HL-60/S4 treated with retinoic acid at 250 ng/mL for 4 days and 3 days (cell line): ENCODE measurements at regions not wholly inside any gene's neighbourhood (a gene's known extent, or its start where the extent isn't known, plus 50 kb on each side); places are given as distances from the start of the nearest gene placed in this dataset.

Experiments used
- in situ Hi-C: fragments of 300-500 bp; cut with MboI; formaldehyde crosslinking; loops from 2 replicates; pipeline ENCODE4 v1.7.0; 2022; ENCODE audit warnings: low sequenced_read_pairs

DNA sequence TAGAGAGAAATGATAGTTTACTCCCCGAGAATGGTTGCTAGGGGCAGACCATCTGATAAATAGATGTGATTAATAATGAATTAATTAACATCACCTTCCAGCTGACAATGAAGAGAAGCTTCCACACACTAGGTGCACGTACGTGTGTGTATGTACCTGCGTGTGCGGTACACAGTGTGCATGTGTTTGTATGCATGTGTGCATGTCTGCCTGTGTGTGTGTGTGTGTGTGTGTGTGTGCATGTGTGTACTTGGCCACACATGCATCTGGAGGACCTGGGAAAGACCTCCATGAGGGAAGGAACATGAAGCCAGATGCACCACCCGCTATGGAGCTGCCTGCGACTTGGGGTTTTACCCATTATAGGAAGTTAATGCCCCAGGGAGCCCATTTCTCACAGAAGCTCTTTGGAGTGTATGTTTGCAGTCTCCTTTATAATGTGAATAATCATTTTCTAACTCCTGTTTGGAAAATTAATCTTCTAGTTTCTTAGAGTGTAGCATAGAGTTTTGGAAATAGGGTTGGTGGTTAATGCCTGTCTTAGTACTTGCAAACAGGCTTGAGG lies 229.1 kb downstream of the ENGASE start:
- in situ Hi-C loops: no loop called here

DNA sequence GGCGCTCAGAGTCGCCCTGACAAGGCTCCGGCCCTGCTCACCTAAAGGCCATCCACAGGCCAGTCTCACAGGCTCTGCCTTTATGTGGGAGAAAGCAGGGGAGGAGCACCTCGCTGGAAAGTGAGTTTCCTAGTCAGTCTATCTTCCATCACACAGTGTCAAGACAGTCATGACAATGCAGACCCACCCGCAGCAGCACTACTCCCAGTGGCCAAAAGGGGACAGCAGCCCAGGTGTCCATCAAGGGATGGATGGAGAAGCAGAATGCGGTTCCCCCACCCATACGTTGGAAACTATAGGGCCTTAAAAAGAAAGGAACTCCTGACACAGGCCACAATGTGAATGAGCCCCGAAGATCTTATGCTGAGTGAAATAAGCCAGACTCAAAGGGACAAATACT lies 226.8 kb downstream of the ENGASE start:
- in situ Hi-C loops: no loop called here

DNA sequence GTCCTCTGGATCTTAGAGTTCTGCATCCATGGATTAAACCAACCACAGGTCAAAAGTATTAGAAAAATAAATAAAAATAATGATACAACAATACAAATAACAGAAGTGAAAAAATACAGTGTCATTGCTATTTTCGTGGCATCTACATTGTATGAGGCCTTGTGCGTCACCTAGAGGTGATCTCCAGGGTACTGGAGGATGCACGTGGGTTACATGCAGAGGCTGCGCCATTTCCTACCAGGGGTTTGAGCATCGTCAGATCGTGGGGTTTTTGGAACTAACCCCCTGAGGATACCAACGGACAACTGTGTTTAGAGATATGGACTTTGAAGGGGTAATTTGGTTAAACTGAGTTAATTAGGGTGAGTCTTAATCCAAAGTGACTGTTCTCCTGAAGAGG lies 224.7 kb downstream of the ENGASE start:
- in situ Hi-C loops: no loop called here

DNA sequence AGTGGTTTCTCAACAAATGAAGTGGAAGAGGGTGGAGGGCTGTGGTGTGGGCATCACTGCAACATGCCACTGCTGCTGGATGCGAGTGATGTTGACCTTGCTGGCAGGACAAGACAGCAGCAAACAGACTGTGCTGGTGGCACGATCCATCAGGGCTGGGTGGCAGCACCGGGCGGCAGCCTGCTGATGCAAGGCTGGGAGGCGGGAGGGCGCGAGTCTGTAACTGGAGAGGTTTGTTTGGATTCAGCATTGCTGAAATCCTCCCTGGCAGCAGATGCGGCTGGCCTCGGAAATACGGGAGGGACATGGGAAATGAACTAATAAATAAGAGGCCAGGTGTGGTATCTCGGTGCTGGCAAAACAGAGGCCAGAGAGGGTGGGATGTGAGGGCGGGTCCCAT lies 224.2 kb downstream of the ENGASE start:
- in situ Hi-C loops: no loop called here

DNA sequence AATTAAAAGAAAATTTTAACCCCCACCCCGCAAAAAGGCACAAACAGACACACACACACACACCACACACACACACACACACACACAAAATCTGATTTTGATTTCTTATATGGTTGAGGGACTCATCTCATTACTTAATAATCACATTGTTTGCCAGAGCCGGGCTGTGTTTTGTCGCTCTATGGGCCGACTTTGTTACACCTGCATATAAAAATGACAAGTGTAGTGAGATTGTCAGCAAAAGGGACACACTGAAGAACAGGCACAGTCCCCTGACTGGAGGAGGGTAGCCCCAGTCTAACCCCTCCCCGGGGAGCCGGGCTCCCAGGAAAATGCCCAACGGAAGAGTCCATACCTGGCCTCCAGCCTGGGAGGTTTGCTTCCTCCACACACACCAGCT lies 221.6 kb downstream of the ENGASE start:
- in situ Hi-C loops: no loop called here

DNA sequence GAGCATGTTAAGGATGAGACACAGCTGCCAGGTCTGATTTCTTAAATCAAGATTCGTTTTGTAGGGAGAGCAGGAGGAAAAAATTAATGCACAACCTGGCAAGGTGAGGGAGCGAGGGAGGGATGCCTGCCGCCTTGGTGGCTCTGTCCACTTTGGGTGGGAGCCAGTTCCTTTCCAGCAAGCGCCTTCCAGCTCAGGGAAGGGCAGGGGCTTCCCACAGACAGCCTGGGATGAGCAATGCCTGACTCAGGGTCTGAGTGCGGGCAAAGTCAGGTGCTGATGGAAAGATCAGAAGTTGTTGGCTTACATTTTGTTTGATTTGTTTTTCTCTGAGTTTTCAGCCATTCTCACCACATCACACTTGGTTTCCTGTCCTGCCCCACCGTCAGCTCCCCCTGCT lies 220.7 kb downstream of the ENGASE start:
- in situ Hi-C loops: no loop called here

DNA sequence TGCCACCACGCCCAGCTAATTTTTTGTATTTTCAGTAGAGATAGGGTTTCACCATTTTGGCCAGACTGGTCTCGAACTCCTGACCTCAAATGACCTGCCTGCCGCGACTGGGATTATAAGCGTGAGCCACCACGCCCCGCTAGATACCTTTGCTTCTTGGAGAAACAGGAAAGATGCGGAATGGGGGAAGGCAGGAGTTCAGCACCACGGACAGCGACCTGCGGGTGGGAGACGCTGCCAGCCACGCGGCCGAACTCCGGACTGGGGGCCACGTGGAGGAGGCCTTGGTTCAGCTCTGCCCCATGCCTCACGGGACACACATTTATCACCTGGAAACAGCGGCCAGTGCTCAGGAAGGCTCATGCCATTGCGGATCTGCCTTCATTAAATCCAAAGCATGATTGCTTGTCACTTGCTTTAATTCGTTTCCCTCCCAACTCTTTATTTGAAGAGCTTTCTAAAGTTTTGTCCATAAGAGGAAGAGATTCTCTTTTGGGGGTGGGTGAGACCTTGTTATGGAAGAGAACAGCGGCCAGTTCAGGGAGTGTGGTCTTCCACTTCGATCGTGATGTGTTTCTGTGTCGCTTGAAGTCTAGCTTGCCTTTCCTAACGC lies 219.9 kb downstream of the ENGASE start:
- in situ Hi-C loops: no loop called here

DNA sequence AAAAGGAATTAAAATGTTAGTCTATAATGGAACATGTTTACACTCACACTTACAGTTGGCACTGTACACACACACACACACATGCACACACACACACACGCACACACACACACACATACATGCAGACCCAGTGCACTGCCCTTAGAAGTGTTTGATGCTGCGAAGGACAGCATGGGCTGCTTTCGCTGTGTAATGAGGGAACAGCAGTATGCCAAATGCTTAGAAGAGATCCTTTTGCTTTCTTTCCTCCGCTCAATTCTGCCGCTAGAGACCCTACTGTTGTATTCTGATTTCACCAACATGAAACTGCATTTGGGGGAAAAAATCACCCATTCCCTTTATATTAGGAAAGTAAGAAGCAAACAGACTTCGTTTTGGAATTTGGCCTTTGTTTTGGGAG lies 217.9 kb downstream of the ENGASE start:
- in situ Hi-C loops: no loop called here

DNA sequence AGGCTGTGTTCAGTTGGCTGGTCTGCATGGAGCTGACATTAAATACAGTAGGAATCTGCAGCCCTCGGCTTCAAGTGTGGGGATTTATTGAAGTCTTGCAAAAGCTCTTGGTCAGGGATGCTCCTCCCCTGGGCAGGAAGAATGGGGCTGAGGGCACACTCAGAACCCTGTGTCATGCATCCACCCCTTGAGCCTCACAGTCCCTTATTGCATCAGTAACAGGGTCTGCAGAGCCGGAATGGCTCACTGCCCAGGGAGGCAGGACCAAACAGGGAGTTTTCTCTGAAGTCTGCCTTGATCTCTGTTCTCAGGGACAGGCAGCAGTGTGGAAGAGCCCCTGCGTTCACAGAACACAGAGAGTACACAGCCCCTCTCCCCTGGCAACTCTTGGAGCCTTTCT lies 216.8 kb downstream of the ENGASE start:
- in situ Hi-C loops: no loop called here

DNA sequence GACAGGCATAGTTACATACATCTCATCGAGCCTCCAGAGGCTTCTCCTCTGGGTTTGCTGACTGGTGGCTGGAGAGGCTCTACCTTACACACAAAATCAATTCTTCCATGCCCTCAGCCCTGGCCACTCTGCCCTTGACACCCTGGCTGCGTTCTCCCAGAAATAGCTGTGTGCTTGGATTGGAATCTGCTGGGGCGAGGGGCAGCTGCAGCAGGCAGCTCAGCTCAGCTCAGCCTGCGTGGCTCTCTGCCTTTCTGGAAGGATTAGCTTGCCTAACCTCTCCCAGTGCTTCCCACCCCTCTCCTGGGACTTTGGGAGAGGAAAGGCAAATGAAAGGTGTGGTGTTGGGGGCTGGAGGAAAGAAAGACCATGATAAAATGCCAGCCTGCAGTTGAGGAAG lies 216.1 kb downstream of the ENGASE start:
- in situ Hi-C loops: no loop called here

DNA sequence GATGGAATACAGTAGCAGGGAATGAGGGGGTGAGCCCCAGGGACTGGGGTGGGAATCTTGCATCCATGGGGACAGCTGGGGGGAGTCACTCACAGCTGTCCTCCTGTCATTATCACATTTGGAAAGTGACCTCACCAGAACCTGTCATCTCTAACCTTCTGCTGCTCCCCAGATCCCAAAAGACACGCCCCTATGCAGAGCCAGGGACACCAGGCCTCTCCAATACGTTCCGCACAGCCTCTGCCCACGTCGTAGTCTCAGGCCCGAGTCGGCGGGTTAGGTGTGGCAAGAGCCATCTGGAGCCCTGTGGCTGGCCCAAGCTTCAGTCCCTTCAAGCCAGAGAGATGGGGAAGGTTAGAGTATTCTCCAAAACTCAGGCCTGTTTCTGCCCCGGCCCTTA lies 214.3 kb downstream of the ENGASE start:
- in situ Hi-C loops: no loop called here

DNA sequence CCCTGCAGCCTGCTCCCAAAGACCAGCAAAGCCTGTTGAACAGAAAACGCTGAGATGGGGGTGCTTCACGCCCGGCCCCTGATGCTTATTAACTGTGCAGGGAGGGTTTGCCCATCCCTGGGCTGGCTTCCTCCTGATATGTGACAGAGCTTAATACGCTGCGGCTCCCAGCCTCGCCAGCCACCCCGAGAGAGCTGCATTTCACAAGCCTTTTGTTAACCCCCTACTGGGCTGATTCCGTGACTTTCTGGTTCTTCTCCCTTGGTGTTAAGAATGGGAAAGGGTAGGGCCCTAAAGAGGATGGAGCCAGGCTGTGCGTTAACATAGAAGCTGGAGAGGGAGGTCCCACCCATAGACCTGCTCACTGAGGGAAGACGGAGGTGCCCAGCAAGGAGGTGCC lies 211.8 kb downstream of the ENGASE start:
- in situ Hi-C loops: no loop called here

DNA sequence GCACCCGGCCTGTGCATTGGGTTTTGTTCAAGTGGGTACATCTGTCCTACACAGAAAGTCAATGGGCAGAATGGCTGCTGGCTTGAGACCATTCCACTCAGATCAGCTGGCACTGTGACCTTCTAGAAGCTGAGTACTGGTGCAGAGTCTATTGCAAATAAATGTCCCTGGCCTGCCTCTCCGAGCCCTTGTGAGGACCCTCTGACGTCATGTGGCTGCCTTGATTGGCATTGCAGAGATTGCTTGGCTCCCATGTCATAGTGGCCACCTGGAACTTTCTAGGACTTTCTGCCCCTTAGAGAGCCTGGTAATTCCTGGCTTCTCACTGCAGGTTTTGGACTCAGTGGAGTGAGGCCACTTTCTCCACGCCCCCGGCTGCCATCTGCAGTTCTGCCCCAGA lies 211.3 kb downstream of the ENGASE start:
- in situ Hi-C loops: no loop called here

DNA sequence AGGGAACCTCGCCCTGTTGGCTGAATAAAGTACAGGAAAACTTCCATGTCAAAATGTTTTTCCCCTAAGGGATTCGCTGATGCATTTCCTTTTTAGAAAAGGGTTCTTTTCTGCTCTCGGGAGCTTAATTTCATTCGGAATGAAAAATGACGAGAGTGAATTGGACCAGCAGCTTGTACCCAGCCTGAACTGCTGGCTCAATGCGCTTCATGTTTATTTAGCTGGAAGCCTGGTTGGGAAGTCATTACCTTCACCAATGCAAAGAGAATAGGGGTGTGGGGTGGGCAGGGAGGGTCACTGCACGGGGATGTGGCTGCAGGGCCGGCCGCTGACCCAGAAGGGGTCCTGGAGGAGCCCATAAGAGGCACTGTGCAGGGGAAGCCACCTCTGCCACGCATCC lies 207.7 kb downstream of the ENGASE start:
- in situ Hi-C loops: no loop called here

DNA sequence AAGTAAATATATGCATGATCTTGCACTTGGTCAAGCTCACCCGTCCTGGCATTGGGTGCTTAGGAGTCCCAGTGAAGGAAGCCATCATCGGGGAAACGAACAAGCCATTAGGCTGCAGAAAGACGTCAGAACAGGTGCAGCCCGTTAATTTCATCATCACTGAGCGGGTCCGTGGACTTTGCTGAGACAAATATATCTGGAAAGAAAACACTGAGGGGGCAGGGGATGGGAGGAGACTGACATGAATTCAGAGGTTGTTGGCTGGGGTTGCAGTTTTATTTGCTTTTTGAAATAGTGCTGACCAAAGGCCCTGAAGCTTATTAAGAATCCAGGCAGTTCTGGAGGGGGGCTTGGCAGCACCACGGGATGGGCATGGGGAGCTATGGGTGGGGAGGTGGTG lies 207.2 kb downstream of the ENGASE start:
- in situ Hi-C loops: no loop called here

DNA sequence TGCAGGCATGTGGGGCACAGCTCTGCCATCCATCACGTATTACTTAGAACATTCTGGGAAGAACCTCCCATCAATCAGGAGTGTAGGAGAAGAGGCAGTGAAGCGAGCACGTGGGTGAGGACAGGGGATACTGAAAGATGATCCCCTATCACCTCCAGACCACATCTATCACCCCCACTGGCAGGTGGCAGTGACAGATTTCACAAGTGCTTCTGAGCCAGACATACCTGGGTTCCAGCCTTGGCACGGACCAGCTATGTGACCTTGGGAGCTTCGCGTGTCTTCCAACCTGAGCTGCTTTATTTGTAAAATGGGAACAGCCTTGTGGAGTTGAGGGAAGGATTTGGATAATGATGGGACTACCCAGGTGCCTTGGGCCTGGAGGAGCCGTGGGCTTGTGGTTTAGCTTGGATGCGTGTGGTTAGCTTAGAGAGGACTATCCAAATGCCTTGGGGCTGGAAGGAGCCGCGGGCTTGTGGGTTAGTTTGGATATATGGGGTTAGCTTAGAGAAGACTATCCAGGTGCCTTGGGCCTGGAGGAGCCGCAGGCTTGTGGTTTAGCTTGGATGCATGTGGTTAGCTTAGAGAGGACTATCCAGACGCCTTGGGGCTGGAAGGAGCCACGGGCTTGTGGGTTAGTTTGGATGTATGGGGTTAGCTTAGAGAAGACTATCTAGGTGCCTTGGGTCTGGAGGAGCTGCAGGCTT lies 206.4 kb downstream of the ENGASE start:
- in situ Hi-C loops: no loop called here

DNA sequence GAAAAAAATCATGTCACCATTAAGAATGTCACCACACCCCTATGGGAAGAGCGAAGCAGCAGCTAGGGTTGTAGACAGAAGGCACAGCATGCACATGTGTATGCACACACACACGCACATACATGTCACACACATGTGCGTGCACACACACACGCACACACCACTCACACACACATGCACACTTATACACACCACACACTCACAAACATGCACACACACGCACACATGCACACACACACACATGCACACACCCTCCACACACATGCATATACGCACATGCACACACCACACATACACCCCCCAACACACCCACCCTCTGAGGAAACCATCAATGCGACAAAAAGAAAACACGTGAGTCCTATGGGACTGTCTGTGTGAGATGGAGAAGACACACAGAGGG lies 205.4 kb downstream of the ENGASE start:
- in situ Hi-C loops: no loop called here

DNA sequence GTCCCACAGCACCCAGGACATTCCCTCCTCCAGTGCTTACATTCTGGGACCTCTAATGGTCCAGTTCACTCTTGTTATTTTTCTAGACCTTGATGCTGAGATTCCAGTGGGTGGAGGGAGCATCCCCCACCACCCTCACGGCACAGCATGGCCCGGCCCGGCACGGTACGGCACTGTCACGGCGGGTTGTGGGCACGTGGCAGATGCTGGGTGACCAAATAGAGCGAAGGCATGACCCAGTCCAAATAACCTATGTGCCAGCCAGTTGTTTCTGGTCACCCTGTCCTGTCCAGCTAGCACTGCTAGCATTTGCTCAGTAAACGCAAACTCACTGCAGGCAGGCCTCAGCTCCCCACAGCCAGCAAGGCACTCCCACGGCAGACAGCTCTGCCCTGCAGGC lies 204.7 kb downstream of the ENGASE start:
- in situ Hi-C loops: no loop called here

DNA sequence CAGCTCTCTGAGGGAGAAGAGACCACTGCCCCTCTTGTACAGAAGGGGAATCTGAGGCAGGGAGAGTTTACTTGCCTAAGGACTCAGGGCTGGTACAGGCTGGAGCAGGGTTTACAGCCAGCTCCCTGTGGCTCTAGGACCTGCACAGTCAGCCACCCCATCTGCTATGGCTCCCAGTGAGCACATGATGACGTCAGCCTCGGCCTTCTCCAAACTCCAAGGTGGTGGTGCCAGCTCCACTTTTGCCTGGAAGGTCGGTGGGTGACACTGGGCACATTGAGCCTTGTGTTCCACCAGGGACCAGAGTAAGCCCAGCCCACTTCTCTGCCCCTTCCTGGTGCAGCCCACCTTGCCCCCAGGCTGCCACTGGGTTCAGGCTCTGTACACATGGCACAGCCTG lies 202.2 kb downstream of the ENGASE start:
- in situ Hi-C loops: no loop called here

DNA sequence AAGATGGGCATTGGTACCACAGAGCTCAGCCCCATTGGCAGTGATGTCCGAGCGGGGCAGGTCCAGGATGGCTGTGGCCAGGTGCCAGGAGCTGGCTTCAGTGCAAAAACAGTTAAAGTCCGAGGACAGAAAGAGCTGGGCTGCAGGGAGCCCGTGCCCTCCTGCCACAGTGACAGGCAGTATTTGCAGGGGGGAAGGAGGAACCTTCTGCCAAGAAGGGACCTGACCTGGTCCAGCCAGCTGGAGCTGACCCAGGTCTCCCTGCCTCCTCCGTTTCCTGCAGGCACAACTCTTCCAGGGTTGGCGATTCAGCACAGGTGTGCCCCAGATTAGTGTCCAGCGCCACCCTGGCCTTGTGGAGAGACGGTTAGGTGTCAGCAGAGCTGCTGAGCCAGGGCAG lies 199.0 kb downstream of the ENGASE start:
- in situ Hi-C loops: no loop called here

DNA sequence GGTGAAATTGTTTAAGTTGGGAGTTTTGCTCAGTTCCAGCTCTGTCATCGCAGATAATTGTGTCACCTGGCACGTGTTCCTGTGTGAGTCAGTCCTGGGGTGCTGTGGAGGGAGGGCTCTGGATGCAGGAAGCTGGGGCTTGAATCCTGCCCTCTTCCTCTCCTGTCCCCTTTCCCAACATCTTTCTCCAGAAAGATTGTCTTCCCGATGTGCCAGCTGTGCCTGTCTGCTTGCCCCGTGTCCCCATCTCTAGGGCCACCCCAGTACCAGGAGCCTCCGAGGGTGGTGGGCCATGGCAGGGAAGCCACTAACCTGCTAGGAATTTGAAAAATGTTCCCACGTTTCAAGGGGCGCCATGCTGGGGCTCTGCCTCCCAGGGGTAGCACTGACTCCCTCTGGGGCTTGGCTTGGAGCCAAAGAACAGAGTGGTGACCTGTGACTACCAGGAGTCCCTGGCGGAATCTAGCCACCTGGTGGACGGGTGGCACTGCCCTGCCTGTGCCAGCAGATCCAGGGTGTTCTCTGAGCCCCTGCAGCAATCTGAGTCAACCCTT lies 198.1 kb downstream of the ENGASE start:
- in situ Hi-C loops: no loop called here

DNA sequence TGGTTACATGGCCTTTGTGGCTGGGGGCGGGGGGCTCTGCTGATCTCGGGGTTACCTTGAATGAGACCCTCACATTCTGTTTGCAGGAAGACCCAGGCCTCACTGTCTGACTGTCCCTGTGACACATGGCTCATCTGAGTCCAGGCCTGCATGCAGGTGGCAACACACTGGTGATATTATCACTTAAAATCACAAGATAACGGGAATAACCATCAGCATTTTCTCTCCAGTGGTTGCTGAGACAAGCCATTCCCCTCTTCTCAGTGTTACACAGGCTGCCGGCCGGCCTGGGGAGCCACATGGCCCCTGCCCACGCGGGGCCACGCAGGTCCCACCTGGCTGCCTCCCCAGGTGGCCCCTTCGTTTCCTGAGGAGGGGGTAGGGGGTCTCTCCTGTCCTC lies 197.6 kb downstream of the ENGASE start:
- in situ Hi-C loops: no loop called here
